Uterus (tissue), 3 donors: ENCODE measurements at regions not wholly inside any gene's neighbourhood (a gene's known extent, or its start where the extent isn't known, plus 50 kb on each side); places are given as distances from the start of the nearest gene placed in this dataset.

ENCODE experiments used
- DNase-seq, 2 donors: peaks; one replicate each; pipeline ENCODE4 v3.0.0-alpha.2; 2019 to 2020
- H3K27ac ChIP-seq, 2 donors: fragments of 200-600 bp; sonication (generic); 1 replicate in 1 of 2; 2 replicates in 1 of 2; pipeline ENCODE4 v1.5.1; 2016 to 2018
- H3K27me3 ChIP-seq, 2 donors: fragments of 200-600 bp; sonication (generic); one replicate each; pipeline ENCODE4 v1.5.1; 2018 to 2019; ENCODE audit warnings: control low read depth in 1 of 2
- H3K36me3 ChIP-seq, 2 donors: fragments of 200-600 bp; sonication (generic); one replicate each; pipeline ENCODE4 v1.5.1; 2019; ENCODE audit warnings: control low read depth in 1 of 2
- H3K4me1 ChIP-seq, 2 donors: fragments of 200-600 bp; sonication (generic); one replicate each; pipeline ENCODE4 v1.5.1; 2018 to 2019; ENCODE audit warnings: control low read depth in 1 of 2
- H3K4me3 ChIP-seq, 2 donors: fragments of 200-600 bp; sonication (generic); 1 replicate in 1 of 2; 2 replicates in 1 of 2; pipeline ENCODE4 v1.5.1; 2018 to 2019; ENCODE audit warnings: mild to moderate bottlenecking in 1 of 2
- H3K9me3 ChIP-seq, 2 donors: fragments of 200-600 bp; sonication (generic); one replicate each; pipeline ENCODE4 v1.5.1; 2019; ENCODE audit warnings: control low read depth in 1 of 2
- CTCF ChIP-seq, 4 experiments: fragments of 200-600 bp in 2 of 4; fragments of 450-650 bp in 2 of 4; sonication (generic) in 2 of 4; IDR thresholded peaks; one replicate each; pipeline ENCODE4 v1.5.1; 2016 to 2019; ENCODE audit warnings: antibody characterized with exemption in 4 of 4, mild to moderate bottlenecking in 2 of 4, moderate library complexity in 1 of 4
- POLR2A ChIP-seq, 2 donors: fragments of 450-650 bp; IDR thresholded peaks; one replicate each; pipeline ENCODE4 v1.6.1; 2016; ENCODE audit warnings: antibody characterized with exemption in 2 of 2, mild to moderate bottlenecking in 1 of 2, moderate library complexity in 1 of 2
- intact Hi-C: fragments of 100-400 bp; cut with DNase I; formaldehyde crosslinking; loops from one replicate; pipeline ENCODE4 v1.15.1; 2023; ENCODE audit warnings: low total_unique reads
- donor health status: DM: yes; HTN: yes; CAD: no.

DNA sequence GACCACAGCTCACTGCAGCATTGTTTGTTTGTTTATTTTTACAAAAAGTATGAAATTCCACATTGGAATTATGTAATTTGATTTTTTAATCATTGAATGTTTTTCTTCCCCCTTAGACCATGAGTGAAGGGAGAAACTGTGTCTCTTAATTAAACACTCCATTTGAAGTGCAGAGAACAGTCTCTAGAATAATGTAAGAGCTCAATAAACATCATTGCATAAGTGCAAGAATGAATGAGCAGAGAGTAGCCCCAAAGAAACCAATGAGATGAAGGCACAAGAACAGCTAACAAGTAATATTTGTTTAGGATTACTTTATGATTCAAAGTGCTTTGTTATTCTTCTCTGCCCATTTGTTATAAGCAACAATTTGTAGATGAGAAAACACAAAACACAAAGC is 921.3 kb upstream of the LCORL start:
- H3K9me3 ChIP-seq: no peaks in the 10 kb centered on the region
- no peaks in the 10 kb centered on the region for H3K27me3 ChIP-seq
- TF ChIP-seq POLR2A (IDR thresholded peaks at IDR 0.05) (no peak), CTCF (IDR thresholded peaks at IDR 0.05) (no peak)
- intact Hi-C loops: no loop called here
- no peak overlapping the region for H3K27ac ChIP-seq
- H3K36me3 ChIP-seq: no peaks in the 10 kb centered on the region
- DNase-seq: no peak
- no peak overlapping the region for H3K4me3 ChIP-seq
- no peaks in the 10 kb centered on the region for H3K4me1 ChIP-seq

- TF ChIP-seq CTCF (IDR thresholded peaks at IDR 0.05) (no peak), POLR2A (IDR thresholded peaks at IDR 0.05) (no peak)
- DNase-seq: no peak
- Histone ChIP-seq H3K4me1 (no peaks in the 10 kb centered on the region), H3K27me3 (no peaks in the 10 kb centered on the region), H3K36me3 (no peaks in the 10 kb centered on the region), H3K27ac (no peak overlapping the region), H3K4me3 (no peak overlapping the region), H3K9me3 (no peaks in the 10 kb centered on the region)
- intact Hi-C loops: no loop called here
These were observed 917.0 kb upstream of the LCORL start for GRCh38 chr4:18938343-18939099.

- TF ChIP-seq CTCF (IDR thresholded peaks at IDR 0.05) (no peak), POLR2A (IDR thresholded peaks at IDR 0.05) (no peak)
- H3K27ac ChIP-seq: no peak overlapping the region
- H3K36me3 ChIP-seq: no peaks in the 10 kb centered on the region
- H3K4me1 ChIP-seq: no peaks in the 10 kb centered on the region
- no peaks in the 10 kb centered on the region for H3K9me3 ChIP-seq
- DNase-seq: no peak
- H3K27me3 ChIP-seq: no peaks in the 10 kb centered on the region
- intact Hi-C loops: no loop called here
- no peak overlapping the region for H3K4me3 ChIP-seq
These were observed 916.2 kb upstream of the LCORL start for GRCh38 chr4:18937746-18938145.

GRCh38 chr4:18937080-18937479 is 915.5 kb upstream of the LCORL start:
- Histone ChIP-seq H3K36me3 (no peaks in the 10 kb centered on the region), H3K27ac (no peak overlapping the region), H3K9me3 (no peaks in the 10 kb centered on the region), H3K27me3 (no peaks in the 10 kb centered on the region), H3K4me1 (no peaks in the 10 kb centered on the region), H3K4me3 (no peak overlapping the region)
- intact Hi-C loops: no loop called here
- no peak for DNase-seq
- no peak for TF ChIP-seq CTCF (IDR thresholded peaks at IDR 0.05)
- TF ChIP-seq POLR2A (IDR thresholded peaks at IDR 0.05): no peak

GRCh38 chr4:18935659-18936345 is 914.2 kb upstream of the LCORL start:
- intact Hi-C loops: no loop called here

More at GRCh38 chr4:18935659-18936345, 914.2 kb upstream of the LCORL start:
- DNase-seq: no peak
- Histone ChIP-seq H3K36me3 (no peaks in the 10 kb centered on the region), H3K27ac (no peak overlapping the region), H3K4me3 (no peak overlapping the region), H3K4me1 (no peaks in the 10 kb centered on the region), H3K9me3 (no peaks in the 10 kb centered on the region), H3K27me3 (no peaks in the 10 kb centered on the region)
- TF ChIP-seq CTCF (IDR thresholded peaks at IDR 0.05): no peak
- no peak for TF ChIP-seq POLR2A (IDR thresholded peaks at IDR 0.05)
